SU-DHL-6 (cell line): ENCODE measurements at regions not wholly inside any gene's neighbourhood (a gene's known extent, or its start where the extent isn't known, plus 50 kb on each side); places are given as distances from the start of the nearest gene placed in this dataset.

Experiments
- H2AFZ ChIP-seq: fragments of 200-600 bp; sonication (generic); 2 replicates; pipeline ENCODE4 v1.6.1; 2014; ENCODE audit warnings: low read depth, mild to moderate bottlenecking, moderate library complexity, mixed read lengths, antibody characterized with exemption, low read length; ENCODE audit not compliant: severe bottlenecking
- H3F3A ChIP-seq: fragments of 200-600 bp; shearing (Covaris generic); 2 replicates; pipeline ENCODE4 v1.6.0; 2016; ENCODE audit warnings: antibody characterized with exemption, mild to moderate bottlenecking; ENCODE audit not compliant: insufficient read depth
- H3K27ac ChIP-seq: fragments of 200-600 bp; sonication (generic); 2 replicates; pipeline ENCODE4 v1.5.1; 2016; ENCODE audit warnings: low read depth, mild to moderate bottlenecking, low read length, moderate library complexity, mixed read lengths
- H3K27me3 ChIP-seq: fragments of 200-600 bp; sonication (generic), shearing (Covaris generic); 2 replicates; pipeline ENCODE4 v1.6.0; 2014; ENCODE audit warnings: mild to moderate bottlenecking, low read length
- H3K36me3 ChIP-seq: fragments of 200-600 bp; sonication (generic); 2 replicates; pipeline ENCODE4 v1.6.1; 2014; ENCODE audit warnings: mild to moderate bottlenecking, low read length, mixed read lengths
- H3K4me2 ChIP-seq: fragments of 300-600, 200-600 bp; shearing (Covaris generic), sonication (generic); 2 replicates; pipeline ENCODE4 v1.6.0; 2014; ENCODE audit warnings: low read length, low read depth, mild to moderate bottlenecking; ENCODE audit not compliant: poor library complexity, severe bottlenecking
- H3K4me3 ChIP-seq: fragments of 200-600 bp; sonication (generic); 2 replicates; pipeline ENCODE4 v1.5.1; 2014; ENCODE audit warnings: antibody characterized with exemption, low read length, mild to moderate bottlenecking, mixed read lengths; ENCODE audit not compliant: insufficient read depth, poor library complexity, severe bottlenecking
- H3K79me2 ChIP-seq: fragments of 200-600 bp; sonication (generic); 2 replicates; pipeline ENCODE4 v1.6.1; 2014; ENCODE audit warnings: mild to moderate bottlenecking, low read length, moderate library complexity; ENCODE audit not compliant: insufficient read depth
- H3K9ac ChIP-seq: fragments of 200-600 bp; sonication (generic); 2 replicates; pipeline ENCODE4 v1.7.0; 2014; ENCODE audit warnings: mild to moderate bottlenecking, low read length
- H3K9me2 ChIP-seq: fragments of 200-600 bp; sonication (generic); replicated peaks from 2 replicates; pipeline ENCODE4 v1.6.1; 2014; ENCODE audit warnings: low read length; ENCODE audit not compliant: insufficient read depth
- H3K9me3 ChIP-seq: fragments of 200-600 bp; sonication (generic); 2 replicates; pipeline ENCODE4 v1.6.1; 2014; ENCODE audit warnings: low read length, mixed read lengths; ENCODE audit not compliant: insufficient read depth
- H4K20me1 ChIP-seq: fragments of 200-600 bp; sonication (generic); 2 replicates; pipeline ENCODE4 v1.6.1; 2014; ENCODE audit warnings: low read depth, mild to moderate bottlenecking, antibody characterized with exemption, low read length, moderate library complexity, mixed read lengths
- EZH2phosphoT487 ChIP-seq: fragments of 200-600 bp; sonication (generic), shearing (Covaris generic); conservative IDR thresholded peaks from 2 replicates; pipeline ENCODE4 v1.6.1; 2018; ENCODE audit warnings: mild to moderate bottlenecking, antibody characterized with exemption, low read length, moderate library complexity, mixed read lengths
- TF ChIP-seq, protein P1 (sequence below): fragments of 200-600 bp; sonication (generic); IDR thresholded peaks from one replicate; pipeline ENCODE4 v1.5.1; 2017; ENCODE audit warnings: antibody characterized with exemption, mild to moderate bottlenecking, low read length, moderate library complexity; ENCODE audit not compliant: insufficient read depth, poor library complexity, severe bottlenecking

DNA sequence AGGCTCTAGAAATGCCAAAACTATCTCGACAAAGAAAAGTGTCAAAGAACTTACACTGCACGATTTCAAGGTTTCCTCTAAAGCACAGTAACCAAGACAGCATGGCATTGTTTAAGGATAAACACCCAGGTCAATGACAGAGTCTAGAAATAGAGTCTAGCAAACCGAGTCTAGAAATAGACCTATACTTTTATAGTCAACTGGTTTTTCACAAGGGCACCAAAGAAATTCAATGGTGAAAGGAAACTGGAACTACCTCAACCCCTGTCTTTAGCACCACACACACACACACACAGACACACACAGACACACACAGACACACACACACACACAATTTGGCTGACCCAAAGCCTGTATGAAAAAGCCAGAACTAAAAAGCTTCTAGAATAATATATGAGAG is 67.1 kb upstream of the PGBD5 start:
- Histone ChIP-seq H3K36me3 (no peaks in the 10 kb centered on the region), H3K9ac (no peak overlapping the region), H4K20me1 (no peaks in the 10 kb centered on the region), H3K4me2 (no peak overlapping the region), H3K27ac (no peak overlapping the region), H2AFZ (no peak overlapping the region), H3K9me3 (no peaks in the 10 kb centered on the region), H3K27me3 (no peaks in the 10 kb centered on the region), H3K4me3 (no peak overlapping the region), H3K9me2 (no peaks in the 10 kb centered on the region; the same call in 1 of the 2 replicates), H3K79me2 (no peaks in the 10 kb centered on the region), H3F3A (no peaks in the 10 kb centered on the region)
- TF ChIP-seq EZH2phosphoT487: no peak
- TF ChIP-seq, protein P1, sequence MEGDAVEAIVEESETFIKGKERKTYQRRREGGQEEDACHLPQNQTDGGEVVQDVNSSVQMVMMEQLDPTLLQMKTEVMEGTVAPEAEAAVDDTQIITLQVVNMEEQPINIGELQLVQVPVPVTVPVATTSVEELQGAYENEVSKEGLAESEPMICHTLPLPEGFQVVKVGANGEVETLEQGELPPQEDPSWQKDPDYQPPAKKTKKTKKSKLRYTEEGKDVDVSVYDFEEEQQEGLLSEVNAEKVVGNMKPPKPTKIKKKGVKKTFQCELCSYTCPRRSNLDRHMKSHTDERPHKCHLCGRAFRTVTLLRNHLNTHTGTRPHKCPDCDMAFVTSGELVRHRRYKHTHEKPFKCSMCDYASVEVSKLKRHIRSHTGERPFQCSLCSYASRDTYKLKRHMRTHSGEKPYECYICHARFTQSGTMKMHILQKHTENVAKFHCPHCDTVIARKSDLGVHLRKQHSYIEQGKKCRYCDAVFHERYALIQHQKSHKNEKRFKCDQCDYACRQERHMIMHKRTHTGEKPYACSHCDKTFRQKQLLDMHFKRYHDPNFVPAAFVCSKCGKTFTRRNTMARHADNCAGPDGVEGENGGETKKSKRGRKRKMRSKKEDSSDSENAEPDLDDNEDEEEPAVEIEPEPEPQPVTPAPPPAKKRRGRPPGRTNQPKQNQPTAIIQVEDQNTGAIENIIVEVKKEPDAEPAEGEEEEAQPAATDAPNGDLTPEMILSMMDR: no peak

- Histone ChIP-seq H3K9ac (no peak overlapping the region), H3K79me2 (no peaks in the 10 kb centered on the region), H3K9me2 (no peaks in the 10 kb centered on the region; the same call in 1 of the 2 replicates), H4K20me1 (no peaks in the 10 kb centered on the region), H3K4me2 (no peak overlapping the region), H3K9me3 (no peaks in the 10 kb centered on the region), H3K36me3 (no peaks in the 10 kb centered on the region), H2AFZ (no peak overlapping the region), H3K27ac (no peak overlapping the region), H3K27me3 (no peaks in the 10 kb centered on the region), H3K4me3 (no peak overlapping the region), H3F3A (no peaks in the 10 kb centered on the region)
- no peak for TF ChIP-seq EZH2phosphoT487
- TF ChIP-seq, protein P1: no peak
These were observed 64.3 kb upstream of the PGBD5 start for GRCh38 chr1:230490436-230490835.

DNA sequence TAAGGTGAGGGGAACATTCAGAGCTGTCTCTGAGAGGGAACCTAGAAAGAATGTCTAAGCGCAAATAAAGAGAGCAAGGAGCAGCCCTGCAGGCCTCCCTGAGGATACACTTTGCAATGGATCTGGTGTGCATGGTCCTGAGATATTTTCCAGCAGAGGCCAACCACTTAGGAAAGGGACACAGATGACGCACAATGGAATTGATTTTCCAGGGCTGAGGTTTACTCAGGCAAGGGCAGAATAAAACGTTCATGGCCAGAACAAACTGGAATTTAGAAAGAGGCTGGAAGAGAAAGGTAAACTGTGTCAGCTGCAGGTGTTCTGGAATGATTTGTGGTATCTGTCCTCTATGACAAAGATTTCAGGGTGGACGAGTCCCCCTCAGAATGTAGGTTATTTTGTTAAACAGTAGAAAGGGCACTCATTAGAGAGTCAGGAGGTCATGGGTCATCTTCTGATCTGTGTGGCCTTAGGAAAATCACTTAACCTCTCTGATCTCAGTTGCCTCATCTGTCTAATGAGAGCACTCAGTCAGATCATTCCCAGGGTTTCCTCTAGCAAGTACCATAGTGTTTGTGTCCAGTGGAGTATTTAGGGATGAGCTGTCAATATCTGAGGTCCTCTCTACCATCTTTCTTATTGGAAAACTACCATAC is 61.8 kb upstream of the PGBD5 start:
- Histone ChIP-seq H3K9me2 (no peaks in the 10 kb centered on the region; the same call in 1 of the 2 replicates), H3K4me2 (no peak overlapping the region), H3K9me3 (no peaks in the 10 kb centered on the region), H3K27me3 (no peaks in the 10 kb centered on the region), H3K9ac (no peak overlapping the region), H3K27ac (no peak overlapping the region), H3F3A (no peaks in the 10 kb centered on the region), H3K4me3 (no peak overlapping the region), H3K36me3 (no peaks in the 10 kb centered on the region), H2AFZ (no peak overlapping the region), H3K79me2 (no peaks in the 10 kb centered on the region), H4K20me1 (no peaks in the 10 kb centered on the region)
- TF ChIP-seq, protein P1: no peak
- no peak for TF ChIP-seq EZH2phosphoT487
